GM19328 (cell line): ENCODE measurements at regions not wholly inside any gene's neighbourhood (a gene's known extent, or its start where the extent isn't known, plus 50 kb on each side); places are given as distances from the start of the nearest gene placed in this dataset.

Experiments
- ATAC-seq: cut with Tn5 transposase; IDR thresholded peaks from one replicate; pipeline ENCODE4 v1.9.1; 2021; ENCODE audit warnings: mild to moderate bottlenecking, moderate library complexity; ENCODE audit not compliant: unreplicated experiment

DNA sequence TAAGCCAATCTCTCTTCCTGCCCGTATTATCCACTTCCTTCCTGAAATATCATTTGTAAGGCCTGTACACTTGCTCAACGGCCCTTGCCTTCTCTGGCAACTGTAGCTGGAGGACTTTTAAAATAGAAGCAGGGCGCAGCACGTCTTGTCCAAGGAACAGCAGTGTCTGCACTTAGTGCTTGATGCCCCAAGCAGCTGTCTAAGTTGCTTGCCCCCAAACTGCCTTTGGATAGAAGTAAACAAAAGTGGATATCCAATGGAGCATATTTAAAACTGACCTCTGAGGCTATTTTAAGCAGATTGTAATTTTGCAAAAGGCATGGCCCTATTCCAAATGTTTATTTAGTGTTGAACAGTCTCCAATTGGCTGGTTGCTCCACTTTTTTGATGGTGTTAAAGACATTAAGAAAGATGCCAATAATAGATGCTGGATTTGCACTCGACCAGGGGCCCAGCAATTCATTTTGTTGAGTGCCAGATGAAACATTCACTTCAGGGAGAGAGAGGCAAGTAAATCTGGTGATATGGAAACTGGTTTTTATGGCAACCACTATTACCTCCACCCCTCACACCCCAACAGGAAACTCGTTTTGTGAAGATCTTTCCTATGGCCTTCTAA lies 526.8 kb upstream of the TBL1XR1 start:
- no peak for ATAC-seq

DNA sequence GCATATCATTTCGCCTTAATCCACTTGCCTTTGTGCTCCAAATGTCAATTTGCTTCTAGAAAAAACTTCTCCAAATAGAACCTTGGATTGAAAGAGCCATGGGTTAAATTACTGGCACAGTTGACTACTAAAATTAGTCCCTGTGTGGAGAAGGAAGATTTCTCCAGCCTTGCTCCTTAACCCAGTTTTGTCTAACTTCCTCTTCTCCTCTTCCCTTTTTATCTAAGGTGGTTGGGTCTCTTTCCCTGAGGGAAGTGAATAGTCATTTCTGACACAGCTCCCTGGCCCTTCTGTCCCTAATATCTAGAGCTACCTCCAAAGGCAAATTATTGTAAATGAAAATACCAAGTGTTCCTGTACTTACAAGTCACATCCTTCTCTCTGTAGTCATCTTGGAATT lies 527.9 kb upstream of the TBL1XR1 start:
- ATAC-seq, result no peak

DNA sequence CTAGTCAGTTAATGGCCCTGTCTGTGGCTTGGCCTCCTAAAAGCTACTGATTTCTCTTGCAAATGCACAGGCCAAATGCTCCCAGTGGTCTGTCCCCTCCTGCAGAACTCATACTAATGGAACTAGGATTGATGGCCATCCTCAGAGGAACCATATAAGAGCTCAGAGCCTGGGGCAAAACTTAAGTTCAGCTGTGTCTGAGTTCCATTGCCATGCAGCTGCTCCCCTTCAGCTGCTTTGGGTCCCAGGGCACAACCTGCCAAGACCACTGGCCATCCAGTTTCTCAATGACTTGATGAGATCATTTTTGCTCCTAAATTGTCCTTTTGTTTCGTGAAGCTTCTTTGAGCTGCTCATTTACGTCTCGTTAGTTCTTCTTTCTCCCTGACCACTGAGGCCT lies 529.5 kb upstream of the TBL1XR1 start:
- no peak for ATAC-seq

DNA sequence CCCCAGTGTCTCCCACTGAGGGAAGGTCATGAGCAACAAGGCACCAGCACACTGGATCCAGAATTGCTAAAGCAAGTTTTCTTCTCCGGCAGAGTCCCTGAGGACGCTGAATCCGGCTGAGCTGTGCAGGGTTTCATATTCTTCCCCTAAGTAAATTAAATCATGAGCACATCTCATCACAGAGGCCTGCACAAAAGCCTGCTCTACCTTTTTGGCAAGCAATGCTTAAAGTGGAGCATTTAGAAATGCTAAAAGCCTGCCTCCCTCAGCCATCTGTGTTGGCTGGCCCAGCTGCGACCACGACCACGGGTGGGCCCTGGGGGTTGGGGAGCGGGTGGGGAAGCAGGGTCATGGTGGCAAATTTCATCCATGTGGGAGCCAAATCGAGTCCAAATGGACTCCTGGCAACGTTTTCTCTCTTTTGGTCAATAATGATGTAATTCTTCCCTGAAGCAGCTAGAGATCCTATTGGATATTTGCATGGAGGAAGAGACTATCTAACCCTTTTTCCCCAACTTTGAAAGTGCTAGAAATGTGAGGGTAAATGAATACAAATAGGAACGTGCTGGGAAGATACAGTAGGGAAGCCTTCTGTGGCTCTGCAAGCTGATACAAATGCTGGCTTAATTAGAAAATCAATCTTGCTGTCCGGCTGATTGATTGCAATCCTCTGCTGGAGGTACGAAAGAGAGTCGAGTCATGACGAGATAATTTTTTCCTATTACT lies 532.8 kb upstream of the TBL1XR1 start:
- no peak for ATAC-seq

DNA sequence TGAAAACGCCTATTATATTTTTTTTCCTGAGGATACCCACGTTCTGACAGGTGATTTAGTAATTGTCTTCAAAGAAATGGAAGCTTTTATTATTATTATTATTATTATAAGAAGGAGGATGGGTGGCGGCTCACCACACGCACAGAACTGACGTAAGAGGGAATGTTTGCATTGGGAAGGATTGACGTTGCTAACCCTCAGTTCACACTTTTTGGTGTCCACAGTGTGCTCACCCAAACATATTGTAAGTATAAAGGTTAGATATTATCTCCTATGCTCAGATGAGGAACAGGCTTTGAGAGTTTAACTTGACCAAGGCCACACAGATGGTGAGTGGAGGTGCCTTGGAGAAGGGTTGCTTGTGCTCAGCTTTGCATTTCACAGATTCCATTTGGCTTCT lies 533.5 kb upstream of the TBL1XR1 start:
- no peak for ATAC-seq

GRCh38 chr3:177731644-177732268 lies 534.5 kb upstream of the TBL1XR1 start:
- no peak for ATAC-seq

- ATAC-seq, result no peak
Observed at GRCh38 chr3:177733233-177733632, 536.0 kb upstream of the TBL1XR1 start.

DNA sequence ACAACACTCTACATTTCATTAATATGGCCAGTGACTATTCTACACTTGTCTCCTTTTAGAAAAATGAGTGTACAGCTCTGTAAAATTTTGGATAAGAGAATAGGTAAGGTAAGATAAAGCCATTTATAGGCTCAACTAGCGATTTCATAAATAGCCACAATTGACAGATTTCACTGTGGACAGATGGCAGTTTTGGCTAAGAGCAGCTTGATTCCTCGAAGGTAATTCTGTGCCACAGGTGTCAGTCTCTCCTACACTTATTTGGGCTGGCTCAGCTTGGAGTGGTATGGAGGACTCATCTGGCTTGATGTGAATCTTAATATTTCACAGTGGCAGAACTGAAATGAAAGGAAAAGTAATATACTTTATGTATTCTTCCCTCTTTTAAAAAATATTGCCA lies 536.7 kb upstream of the TBL1XR1 start:
- ATAC-seq, result no peak

DNA sequence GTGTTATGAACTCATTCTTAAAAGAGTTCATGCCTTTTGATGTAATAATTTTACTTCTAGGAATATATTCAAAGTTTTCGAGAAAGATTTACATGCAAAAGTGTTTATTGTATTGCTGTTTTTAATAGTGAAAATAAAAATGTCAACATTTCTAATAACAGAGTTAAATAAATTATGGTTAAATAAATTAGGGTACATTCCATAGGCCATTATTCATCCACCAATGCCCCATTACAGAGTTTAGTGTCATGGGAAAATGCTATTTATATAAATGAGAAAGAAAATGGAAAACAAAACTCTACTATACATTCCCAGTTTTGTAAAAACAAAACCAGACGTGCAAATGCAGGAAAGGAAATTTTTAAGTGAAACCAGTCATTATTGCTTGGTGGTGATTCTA lies 538.1 kb upstream of the TBL1XR1 start:
- no peak for ATAC-seq

DNA sequence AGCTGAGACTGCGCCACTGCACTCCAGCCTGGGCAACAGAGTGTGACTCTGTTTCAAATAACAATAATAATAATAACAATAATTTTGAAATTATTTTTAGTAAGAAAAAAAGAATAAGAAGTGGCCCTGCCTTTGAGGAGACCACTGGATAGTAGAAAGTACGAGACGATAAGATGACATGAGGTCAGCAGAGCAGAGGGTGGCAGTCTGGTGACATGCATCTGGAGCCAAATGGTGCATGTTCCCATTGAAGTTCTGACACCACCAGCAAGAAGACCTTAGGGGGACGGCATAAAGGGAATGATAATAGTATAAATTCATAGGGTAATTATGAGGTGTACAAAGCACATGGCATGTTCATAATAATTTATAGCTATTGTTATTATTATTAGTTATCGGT lies 542.2 kb upstream of the TBL1XR1 start:
- ATAC-seq, result no peak

GRCh38 chr3:177740254-177740653 lies 543.0 kb upstream of the TBL1XR1 start:
- no peak for ATAC-seq

DNA sequence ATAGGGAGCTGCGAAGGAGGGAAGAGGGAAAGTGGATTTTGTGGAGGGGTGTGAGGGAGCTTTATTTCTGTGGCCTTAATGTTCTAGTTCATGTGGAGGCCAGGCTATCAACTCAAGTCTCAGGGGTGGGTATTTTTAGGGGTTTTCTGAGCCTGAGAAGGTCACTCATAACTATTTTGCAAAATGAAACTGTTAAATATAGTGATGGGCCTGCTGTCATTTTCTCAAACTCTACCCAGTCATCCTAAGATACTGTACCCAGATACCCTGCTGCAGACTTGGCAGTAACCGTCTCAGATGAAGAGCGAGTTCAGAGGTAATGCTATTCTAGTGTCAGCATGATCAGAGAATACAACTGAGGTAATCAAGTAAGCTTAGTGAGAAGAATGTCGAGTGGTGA lies 545.0 kb upstream of the TBL1XR1 start:
- no peak for ATAC-seq

DNA sequence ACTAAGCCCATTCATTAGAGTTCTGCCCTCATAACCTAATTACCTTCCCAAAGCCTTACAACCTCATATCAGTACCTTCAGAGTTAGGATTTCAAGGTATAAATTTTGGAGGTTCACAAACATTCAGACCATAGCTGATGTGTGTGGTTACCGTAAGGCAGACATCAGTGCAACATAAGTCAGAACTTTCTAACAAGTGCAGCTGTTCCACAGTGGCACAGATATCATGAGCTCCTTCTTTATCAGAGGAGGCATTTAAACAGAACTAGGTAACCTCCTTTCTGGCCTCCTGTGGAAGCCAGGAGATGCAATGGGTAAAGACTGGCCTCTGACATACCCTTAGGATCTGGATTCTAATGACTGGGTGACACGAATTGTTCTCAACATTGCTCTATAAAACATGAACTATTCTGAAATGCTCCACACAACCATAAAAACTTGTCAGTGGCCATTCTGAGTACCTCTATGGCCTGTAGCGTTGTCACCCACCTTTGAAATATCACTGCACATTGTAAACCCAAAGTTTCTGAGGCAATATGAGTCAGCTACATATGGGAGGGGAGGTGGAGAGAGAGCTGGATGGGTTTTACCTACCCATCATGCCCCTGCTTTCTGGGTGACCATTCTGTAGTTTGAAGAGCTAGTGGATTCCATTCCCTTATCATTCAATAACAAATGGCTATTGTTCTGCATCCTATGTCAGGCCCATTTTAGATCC lies 546.0 kb upstream of the TBL1XR1 start:
- no peak for ATAC-seq

- no peak for ATAC-seq
Observed at GRCh38 chr3:177744873-177745606, 547.8 kb upstream of the TBL1XR1 start.

DNA sequence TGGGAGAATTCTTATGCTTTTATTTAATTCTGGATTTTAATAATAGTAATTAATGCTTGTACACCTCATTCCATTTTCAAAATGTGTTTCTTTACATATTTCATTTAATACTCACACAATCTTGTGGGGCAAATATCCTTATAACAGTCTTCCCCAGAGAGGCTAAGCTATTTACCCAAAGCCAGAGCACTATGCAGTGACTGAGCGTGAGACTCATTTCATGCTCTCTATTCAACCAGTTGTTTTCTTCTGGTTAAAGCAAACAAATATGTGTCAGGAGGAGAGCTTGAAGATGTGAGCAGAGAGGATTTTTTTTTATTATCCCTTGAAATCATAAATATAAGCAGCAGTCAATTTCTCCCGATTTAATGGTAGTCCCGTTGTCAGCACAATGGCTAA lies 548.3 kb upstream of the TBL1XR1 start:
- ATAC-seq, result no peak

- no peak for ATAC-seq
Observed at GRCh38 chr3:177746337-177746933, 549.2 kb upstream of the TBL1XR1 start.

GRCh38 chr3:177749836-177750235 lies 552.6 kb upstream of the TBL1XR1 start:
- ATAC-seq, result no peak

DNA sequence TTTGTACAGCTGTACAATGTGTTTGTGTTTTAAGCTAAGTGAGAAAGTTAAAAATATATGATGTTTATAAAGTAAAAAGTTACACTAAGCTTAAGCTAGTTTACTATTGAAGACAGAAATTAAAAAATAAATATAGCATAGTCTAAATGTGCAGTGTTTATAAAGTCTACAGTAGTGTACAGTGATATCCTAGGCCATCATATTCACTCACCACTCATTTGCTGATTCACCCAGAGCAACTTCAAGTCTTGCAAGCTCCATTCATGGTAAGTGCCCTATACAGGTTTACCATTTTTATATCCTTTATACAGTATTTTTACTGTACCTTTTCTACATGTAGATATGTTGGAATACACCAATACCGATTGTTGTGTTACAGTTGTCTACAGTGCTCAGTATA lies 553.2 kb upstream of the TBL1XR1 start:
- ATAC-seq, result no peak

- no peak for ATAC-seq
Observed at GRCh38 chr3:177751770-177752169, 554.5 kb upstream of the TBL1XR1 start.

GRCh38 chr3:177752831-177753230 lies 555.5 kb upstream of the TBL1XR1 start:
- ATAC-seq, result no peak
